Coronary artery (tissue), 2 donors: ENCODE measurements at regions not wholly inside any gene's neighbourhood (a gene's known extent, or its start where the extent isn't known, plus 50 kb on each side); places are given as distances from the start of the nearest gene placed in this dataset.

ENCODE experiments used
- DNase-seq: peaks from one replicate; pipeline ENCODE4 v3.0.0-alpha.2; 2017; ENCODE audit warnings: low spot score
- H3K27ac ChIP-seq, 2 donors: fragments of 200-600 bp; sonication (generic); one replicate each; pipeline ENCODE4 v1.5.1; 2016 to 2019
- H3K4me3 ChIP-seq: fragments of 200-600 bp; sonication (generic); 2 replicates; pipeline ENCODE4 v1.5.1; 2016; ENCODE audit warnings: mild to moderate bottlenecking, moderate library complexity
- CTCF ChIP-seq: fragments of 200-600 bp; sonication (generic); IDR thresholded peaks from one replicate; pipeline ENCODE4 v1.5.1; 2019; ENCODE audit warnings: antibody characterized with exemption

DNA sequence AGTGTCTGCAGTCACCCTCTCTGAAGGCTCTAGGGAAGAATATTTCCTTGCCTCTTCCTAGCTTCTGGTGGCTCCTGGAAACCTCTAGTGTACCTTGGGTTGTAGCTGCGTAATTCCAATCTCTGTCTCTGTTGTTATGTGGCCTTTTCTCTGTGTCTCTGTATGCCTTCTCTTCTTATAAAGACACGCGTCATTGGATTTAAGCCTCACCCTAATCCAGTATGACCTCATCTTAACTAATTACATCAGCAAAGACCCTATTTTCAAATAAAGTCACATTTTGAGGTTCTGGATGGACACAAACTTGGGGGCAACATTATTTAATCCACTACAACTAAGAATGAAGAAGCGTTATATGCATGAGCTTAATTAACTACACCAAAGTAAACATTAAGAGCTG lies 111.4 kb upstream of the ZNF184 start:
- DNase-seq: no peak
- Histone ChIP-seq H3K4me3 (no peak overlapping the region), H3K27ac (no peak overlapping the region)
- no peak for TF ChIP-seq CTCF

DNA sequence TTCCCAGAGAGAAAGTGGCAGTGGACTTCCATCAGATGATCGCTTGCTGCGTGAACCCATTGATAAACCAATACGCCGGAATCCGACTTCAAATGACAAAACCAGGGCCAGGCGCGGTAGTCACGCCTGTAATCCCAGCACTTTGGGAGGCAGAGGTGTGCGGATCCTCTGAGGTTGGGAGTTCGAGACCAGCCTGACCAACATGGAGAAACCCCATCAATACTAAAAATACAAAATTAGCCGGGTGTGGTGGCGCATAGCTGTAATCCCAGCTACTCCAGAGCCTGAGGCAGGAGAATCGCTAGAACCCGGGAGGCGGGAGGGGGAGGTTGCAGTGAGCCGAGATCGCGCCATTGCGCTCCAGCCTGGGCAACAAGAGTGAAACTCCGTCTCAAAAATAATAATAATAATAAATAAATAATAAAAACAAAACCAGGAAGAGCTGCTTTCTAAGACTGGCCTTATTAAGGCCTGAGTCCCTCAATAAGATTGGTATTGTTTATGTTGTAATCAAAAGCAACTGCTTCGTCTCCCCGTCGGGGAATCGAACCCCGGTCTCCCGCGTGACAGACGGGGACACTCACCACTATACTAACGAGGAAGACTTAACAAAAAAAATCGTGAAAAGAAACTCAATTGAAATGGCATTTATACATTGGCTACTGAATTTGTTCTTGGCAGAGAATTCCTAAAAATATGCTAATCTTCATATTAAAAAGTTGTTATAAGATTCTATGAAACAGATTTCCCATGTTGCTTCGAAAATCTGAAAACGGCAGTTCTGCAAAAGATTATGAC lies 110.2 kb upstream of the ZNF184 start:
- Histone ChIP-seq H3K4me3 (no peak overlapping the region), H3K27ac (no peak overlapping the region)
- DNase-seq: no peak
- TF ChIP-seq CTCF: no peak

DNA sequence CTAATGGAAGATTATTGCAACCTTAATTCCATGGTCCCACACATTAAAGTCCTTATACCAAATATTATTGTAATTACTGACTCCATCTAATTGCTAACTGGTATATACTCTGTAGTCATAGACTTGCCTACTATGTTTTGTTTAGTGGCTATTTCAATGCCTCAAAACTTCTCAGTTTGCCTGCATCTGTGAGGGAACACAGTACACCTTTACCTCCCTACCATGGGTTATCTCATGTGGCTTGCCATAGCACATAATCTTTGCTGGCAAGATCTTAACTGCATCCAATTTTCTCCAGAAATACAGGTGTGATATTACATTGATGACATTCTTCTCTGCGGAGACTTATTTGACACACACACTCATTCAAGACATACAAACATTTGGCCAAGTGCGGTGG lies 107.1 kb upstream of the ZNF184 start:
- no peak overlapping the region for H3K4me3 ChIP-seq
- H3K27ac ChIP-seq: no peak overlapping the region
- no peak for TF ChIP-seq CTCF
- DNase-seq: no peak

GRCh38 chr6:27577922-27578321 lies 105.0 kb upstream of the ZNF184 start:
- no peak for DNase-seq
- H3K4me3 ChIP-seq: no peak overlapping the region
- no peak overlapping the region for H3K27ac ChIP-seq
- TF ChIP-seq CTCF: no peak

DNA sequence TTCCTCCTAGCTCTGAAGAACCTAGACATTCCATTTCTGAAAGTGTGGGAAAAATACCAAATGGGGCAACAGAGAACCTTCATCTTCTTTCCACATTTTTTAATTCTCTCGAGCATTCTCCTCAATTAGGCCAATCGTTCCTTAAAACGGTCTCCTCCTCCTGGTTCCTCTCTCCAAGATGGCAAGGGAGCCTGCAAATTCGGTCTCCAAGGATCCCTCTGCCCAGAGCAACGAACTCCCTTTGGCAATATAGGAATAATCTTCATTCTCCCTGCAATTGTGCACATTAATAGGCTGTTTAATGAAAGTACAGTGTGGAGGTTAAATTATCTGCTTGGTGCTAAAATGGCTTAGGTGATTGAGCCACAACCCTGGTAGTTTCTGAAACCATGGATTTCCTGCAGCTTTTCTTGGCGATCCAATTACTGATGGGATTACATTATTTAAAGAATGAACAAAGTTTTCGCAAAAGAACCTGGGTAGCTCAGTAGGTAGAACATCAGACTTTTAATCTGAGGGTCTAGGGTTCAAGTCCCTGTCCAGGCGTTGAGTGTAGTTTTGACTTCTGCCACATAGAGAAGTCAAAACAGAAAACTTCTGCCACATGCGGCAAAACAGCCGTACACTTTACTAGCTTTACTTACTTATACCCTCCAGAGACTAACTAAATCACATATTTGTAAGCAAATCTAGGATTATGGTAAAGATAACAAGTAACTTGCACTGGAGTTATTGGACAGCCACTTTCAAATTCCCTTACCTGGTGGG lies 102.9 kb upstream of the ZNF184 start:
- DNase-seq: no peak
- no peak for TF ChIP-seq CTCF
- Histone ChIP-seq H3K27ac (no peak overlapping the region), H3K4me3 (no peak overlapping the region)

DNA sequence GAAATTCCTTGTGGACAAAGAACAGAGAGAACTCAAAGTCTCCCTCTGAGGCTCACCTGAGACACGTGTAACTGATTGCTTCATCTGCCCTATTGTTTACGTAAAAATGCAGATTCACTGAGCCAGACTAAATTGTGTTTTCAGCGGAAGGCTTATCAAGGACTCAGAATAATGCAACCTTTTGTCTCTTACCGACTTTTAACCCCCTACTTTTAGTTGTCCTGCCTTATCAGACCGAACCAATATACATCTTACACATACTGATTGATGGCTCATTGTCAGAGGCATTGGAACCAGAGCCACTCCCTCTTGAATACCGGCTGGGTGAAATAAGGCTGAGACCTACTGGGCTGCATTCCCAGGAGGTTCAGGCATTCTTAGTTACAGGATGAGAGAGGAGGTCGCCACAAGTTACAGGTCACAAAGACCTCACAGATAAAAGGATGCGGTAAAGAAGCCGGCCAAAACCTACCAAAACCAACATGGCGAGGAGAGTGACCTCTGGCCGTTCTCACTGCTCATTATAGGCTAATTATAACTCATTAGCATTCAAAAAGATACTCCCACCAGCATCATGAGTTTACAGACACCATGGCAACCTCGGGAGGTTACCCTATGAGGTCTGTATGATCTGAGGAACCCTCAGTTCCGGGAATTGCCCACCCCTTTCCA lies 95.5 kb upstream of the ZNF184 start:
- DNase-seq: no peak
- TF ChIP-seq CTCF: no peak
- H3K4me3 ChIP-seq: no peak overlapping the region
- no peak overlapping the region for H3K27ac ChIP-seq
